WTC11 (cell line): ENCODE measurements at regions not wholly inside any gene's neighbourhood (a gene's known extent, or its start where the extent isn't known, plus 50 kb on each side); places are given as distances from the start of the nearest gene placed in this dataset.

Experiments
- ATAC-seq: fragments of 200-7000 bp; cut with Tn5 transposase; 2 replicates; pipeline ENCODE4 v1.10.0; 2021; ENCODE audit warnings: mild to moderate bottlenecking, moderate library complexity
- CTCF ChIA-PET: fragments of 300-600 bp; sonication (Branson Sonifier 250); formaldehyde crosslinking; loops from one replicate; lab custom pipeline; 2021; ENCODE audit warnings: antibody characterized with exemption; lab: Charles Lee
- POLR2A ChIA-PET: fragments of 350-600 bp; sonication (Branson Sonifier 250); formaldehyde crosslinking; loops from one replicate; lab custom pipeline; 2021; ENCODE audit warnings: antibody characterized with exemption; lab: Charles Lee
- DNase-seq: peaks from one replicate; pipeline ENCODE4 v3.0.0; 2021; ENCODE audit warnings: low spot score
- H3K27ac Mint-ChIP-seq: 2 replicates; pipeline ENCODE4 v1.8.0; 2021; ENCODE audit warnings: mixed read lengths
- H3K27me3 Mint-ChIP-seq: 2 replicates; pipeline ENCODE4 v1.8.0; 2021; ENCODE audit warnings: low read depth, mild to moderate bottlenecking, moderate library complexity, mixed read lengths
- H3K36me3 Mint-ChIP-seq: 2 replicates; pipeline ENCODE4 v1.8.0; 2021; ENCODE audit warnings: mixed read lengths
- H3K4me1 Mint-ChIP-seq: 2 replicates; pipeline ENCODE4 v1.8.0; 2022; ENCODE audit warnings: mixed read lengths
- H3K4me3 Mint-ChIP-seq: 2 replicates; pipeline ENCODE4 v1.8.0; 2021; ENCODE audit warnings: mild to moderate bottlenecking, moderate library complexity, mixed read lengths
- H3K9me3 Mint-ChIP-seq: 2 replicates; pipeline ENCODE4 v1.8.0; 2021; ENCODE audit warnings: mixed read lengths
- AFF4 ChIP-seq: sonication (generic); formaldehyde crosslinking; IDR thresholded peaks from 2 replicates; pipeline ENCODE4 v1.8.1; 2023; ENCODE audit warnings: mild to moderate bottlenecking, missing genetic modification reagents, borderline replicate concordance
- ATF3 ChIP-seq: sonication (generic); formaldehyde crosslinking; conservative IDR thresholded peaks from 2 replicates; pipeline ENCODE4 v1.8.1; 2022; ENCODE audit warnings: mild to moderate bottlenecking, missing genetic modification reagents
- CDX4 ChIP-seq: fragments of 250-450 bp; sonication (Bioruptor Pico); IDR thresholded peaks from 2 replicates; pipeline ENCODE4 v1.9.0; 2021; ENCODE audit warnings: moderate library complexity, mild to moderate bottlenecking, inconsistent platforms, borderline replicate concordance
- CREB1 ChIP-seq: sonication (generic); formaldehyde crosslinking; IDR thresholded peaks from 2 replicates; pipeline ENCODE4 v1.8.0; 2023; ENCODE audit warnings: mild to moderate bottlenecking, missing genetic modification reagents
- E2F1 ChIP-seq: sonication (generic); formaldehyde crosslinking; IDR thresholded peaks from 2 replicates; pipeline ENCODE4 v1.8.0; 2022; ENCODE audit warnings: mild to moderate bottlenecking, missing genetic modification reagents
- E2F4 ChIP-seq: sonication (generic); formaldehyde crosslinking; IDR thresholded peaks from 2 replicates; pipeline ENCODE4 v1.8.1; 2022; ENCODE audit warnings: low read depth, mild to moderate bottlenecking, moderate library complexity, missing genetic modification reagents, borderline replicate concordance
- E2F5 ChIP-seq: sonication (generic); formaldehyde crosslinking; IDR thresholded peaks from 2 replicates; pipeline ENCODE4 v1.8.1; 2022; ENCODE audit warnings: mild to moderate bottlenecking, moderate library complexity, missing genetic modification reagents
- FOXJ3 ChIP-seq: sonication (generic); formaldehyde crosslinking; IDR thresholded peaks from 2 replicates; pipeline ENCODE4 v1.9.0; 2021; ENCODE audit warnings: missing genetic modification reagents, mild to moderate bottlenecking, borderline replicate concordance
- FOXP1 ChIP-seq: sonication (generic); formaldehyde crosslinking; IDR thresholded peaks from 2 replicates; pipeline ENCODE4 v1.8.0; 2022; ENCODE audit warnings: missing genetic modification reagents, mild to moderate bottlenecking, moderate library complexity, borderline replicate concordance
- HMGA2 ChIP-seq: fragments of 250-450 bp; sonication (Bioruptor Pico); IDR thresholded peaks from 2 replicates; pipeline ENCODE4 v1.4.0; 2021; ENCODE audit warnings: mild to moderate bottlenecking, moderate library complexity
- JUN ChIP-seq: sonication (generic); formaldehyde crosslinking; IDR thresholded peaks from 2 replicates; pipeline ENCODE4 v1.8.0; 2023; ENCODE audit warnings: mild to moderate bottlenecking, missing genetic modification reagents
- MAX ChIP-seq: sonication (generic); formaldehyde crosslinking; IDR thresholded peaks from 2 replicates; pipeline ENCODE4 v1.8.0; 2022; ENCODE audit warnings: mild to moderate bottlenecking, missing genetic modification reagents
- SOX15 ChIP-seq: fragments of 250-450 bp; sonication (Bioruptor Pico); IDR thresholded peaks from 2 replicates; pipeline ENCODE4 v1.9.0; 2021; ENCODE audit warnings: mild to moderate bottlenecking
- TCF7 ChIP-seq: sonication (generic); formaldehyde crosslinking; IDR thresholded peaks from 2 replicates; pipeline ENCODE4 v1.8.0; 2022; ENCODE audit warnings: mild to moderate bottlenecking, low read depth, missing genetic modification reagents, moderate library complexity
- TEAD4 ChIP-seq: sonication (generic); formaldehyde crosslinking; IDR thresholded peaks from 2 replicates; pipeline ENCODE4 v1.8.0; 2022; ENCODE audit warnings: mild to moderate bottlenecking, missing genetic modification reagents
- TP53 ChIP-seq: sonication (generic); formaldehyde crosslinking; IDR thresholded peaks from 2 replicates; pipeline ENCODE4 v1.8.1; 2023; ENCODE audit warnings: mild to moderate bottlenecking, missing genetic modification reagents
- ZBTB21 ChIP-seq: sonication (generic); formaldehyde crosslinking; IDR thresholded peaks from 2 replicates; pipeline ENCODE4 v1.8.1; 2023; ENCODE audit warnings: mild to moderate bottlenecking, missing genetic modification reagents, borderline replicate concordance
- ZMAT4 ChIP-seq: fragments of 250-450 bp; sonication (Bioruptor Pico); IDR thresholded peaks from 2 replicates; pipeline ENCODE4 v1.9.0; 2021; ENCODE audit warnings: mild to moderate bottlenecking
- ZNF423 ChIP-seq: fragments of 250-450 bp; sonication (Bioruptor Pico); IDR thresholded peaks from 2 replicates; pipeline ENCODE4 v2.1.2; 2022; ENCODE audit warnings: mild to moderate bottlenecking, moderate library complexity
- ZNF425 ChIP-seq: fragments of 250-450 bp; sonication (Bioruptor Pico); conservative IDR thresholded peaks from 2 replicates; pipeline ENCODE4 v1.9.0; 2021; ENCODE audit warnings: mild to moderate bottlenecking

GRCh38 chrX:56069299-56069931 is 162.7 kb upstream of the KLF8 start:
- peaks cover 5% of the 10 kb centered on the region; the same call in 1 of the 2 replicates for H3K36me3 Mint-ChIP-seq
- CTCF ChIA-PET = no interaction called here
- DNase-seq = no peak
- ATAC-seq = no peak
- no peak overlapping the region for H3K27ac Mint-ChIP-seq
- no peak for TF ChIP-seq E2F1 (CRISPR knock-in tag)
- TF ChIP-seq E2F5 (CRISPR knock-in tag) = no peak
- TF ChIP-seq ZMAT4 (CRISPR knock-in tag) = no peak
- no peak for TF ChIP-seq SOX15
- TF ChIP-seq, all 79 proteins: peak for 0
- Mint-ChIP-seq H3K9me3 (peaks cover 5% of the 10 kb centered on the region; the same call in 1 of the 2 replicates), H3K27me3 (no peaks in the 10 kb centered on the region), H3K4me3 (no peak overlapping the region), H3K4me1 (no peaks in the 10 kb centered on the region)
- POLR2A ChIA-PET = no interaction called here

GRCh38 chrX:56089376-56089775 is 142.8 kb upstream of the KLF8 start:
- ATAC-seq = no peak
- H3K4me1 Mint-ChIP-seq = no peaks in the 10 kb centered on the region
- POLR2A ChIA-PET = no interaction called here
- peaks cover 3% of the 10 kb centered on the region; the same call in 1 of the 2 replicates for H3K9me3 Mint-ChIP-seq
- TF ChIP-seq JUN (no peak), E2F4 (CRISPR knock-in tag) (no peak), ZBTB21 (CRISPR knock-in tag) (no peak), HMGA2 (CRISPR knock-in tag) (no peak), ZNF423 (CRISPR knock-in tag) (no peak)
- H3K36me3 Mint-ChIP-seq = no peaks in the 10 kb centered on the region
- H3K4me3 Mint-ChIP-seq = no peak overlapping the region
- DNase-seq = no peak
- no peak overlapping the region for H3K27ac Mint-ChIP-seq
- H3K27me3 Mint-ChIP-seq = no peaks in the 10 kb centered on the region
- CTCF ChIA-PET = no interaction called here

- ATAC-seq = no peak
- Mint-ChIP-seq H3K36me3 (no peaks in the 10 kb centered on the region), H3K4me1 (peaks cover 19% of the 10 kb centered on the region), H3K9me3 (no peaks in the 10 kb centered on the region), H3K27ac (no peak overlapping the region), H3K4me3 (no peak overlapping the region), H3K27me3 (no peaks in the 10 kb centered on the region)
- ChIA-PET POLR2A (no interaction called here), CTCF (no interaction called here)
- DNase-seq = no peak
- no peak for TF ChIP-seq ATF3 (CRISPR knock-in tag)
- TF ChIP-seq CDX4 (CRISPR knock-in tag) = no peak
- no peak for TF ChIP-seq ZNF425 (CRISPR knock-in tag)
- TF ChIP-seq CREB1 (CRISPR knock-in tag) = no peak
- no peak for TF ChIP-seq FOXJ3 (CRISPR knock-in tag)
- no peak for TF ChIP-seq TEAD4
- no peak for TF ChIP-seq MAX (CRISPR knock-in tag)
- no peak for TF ChIP-seq TP53
- no peak for TF ChIP-seq AFF4 (CRISPR knock-in tag)
- TF ChIP-seq TCF7 = no peak
- TF ChIP-seq FOXP1 = no peak
Measured at GRCh38 chrX:56099271-56099670, 132.9 kb upstream of the KLF8 start.
